ENCODE measurements at regions not wholly inside any gene's neighbourhood (a gene's known extent, or its start where the extent isn't known, plus 50 kb on each side); places are given as distances from the start of the nearest gene placed in this dataset.

- TF ChIP-seq CTCF (IDR thresholded peaks at IDR 0.05; ENCODE audit: insufficient read depth, low read length, poor library complexity, severe bottlenecking): no peak
- Histone ChIP-seq H3K36me3 (ENCODE audit: control insufficient read depth, insufficient read depth, low read length) (no peaks in the 10 kb centered on the region), H3K27me3 (ENCODE audit: control insufficient read depth, insufficient read depth, low read length) (no peaks in the 10 kb centered on the region), H3K4me3 (ENCODE audit: low read depth, low read length) (no peak overlapping the region)
- no peak for DNase-seq (ENCODE audit: low read depth)
These were observed 527.3 kb downstream of the CYLC2 start for GRCh38 chr9:103522409-103522808.

GRCh38 chr9:103530934-103531333 is 535.8 kb downstream of the CYLC2 start:
- TF ChIP-seq CTCF (IDR thresholded peaks at IDR 0.05; ENCODE audit: insufficient read depth, low read length, poor library complexity, severe bottlenecking): no peak

GRCh38 chr9:103533318-103533717 is 538.2 kb downstream of the CYLC2 start:
- no peak overlapping the region for H3K4me3 ChIP-seq (ENCODE audit: low read depth, low read length)
- no peaks in the 10 kb centered on the region for H3K36me3 ChIP-seq (ENCODE audit: control insufficient read depth, insufficient read depth, low read length)
- DNase-seq (ENCODE audit: low read depth): no peak
- no peaks in the 10 kb centered on the region for H3K27me3 ChIP-seq (ENCODE audit: control insufficient read depth, insufficient read depth, low read length)
- TF ChIP-seq CTCF (IDR thresholded peaks at IDR 0.05; ENCODE audit: insufficient read depth, low read length, poor library complexity, severe bottlenecking): no peak

More at GRCh38 chr9:103530934-103531333, 535.8 kb downstream of the CYLC2 start:
- no peak overlapping the region for H3K4me3 ChIP-seq (ENCODE audit: low read depth, low read length)
- no peak for DNase-seq (ENCODE audit: low read depth)
- H3K27me3 ChIP-seq (ENCODE audit: control insufficient read depth, insufficient read depth, low read length): no peaks in the 10 kb centered on the region
- no peaks in the 10 kb centered on the region for H3K36me3 ChIP-seq (ENCODE audit: control insufficient read depth, insufficient read depth, low read length)

GRCh38 chr9:103537426-103537825 is 542.3 kb downstream of the CYLC2 start:
- no peak for DNase-seq (ENCODE audit: low read depth)
- Histone ChIP-seq H3K4me3 (ENCODE audit: low read depth, low read length) (no peak overlapping the region), H3K27me3 (ENCODE audit: control insufficient read depth, insufficient read depth, low read length) (no peaks in the 10 kb centered on the region), H3K36me3 (ENCODE audit: control insufficient read depth, insufficient read depth, low read length) (no peaks in the 10 kb centered on the region)
- TF ChIP-seq CTCF (IDR thresholded peaks at IDR 0.05; ENCODE audit: insufficient read depth, low read length, poor library complexity, severe bottlenecking): no peak

GRCh38 chr9:103545260-103545659 is 548.8 kb upstream of the SMC2 start:
- Histone ChIP-seq H3K4me3 (ENCODE audit: low read depth, low read length) (no peak overlapping the region), H3K36me3 (ENCODE audit: control insufficient read depth, insufficient read depth, low read length) (no peaks in the 10 kb centered on the region), H3K27me3 (ENCODE audit: control insufficient read depth, insufficient read depth, low read length) (no peaks in the 10 kb centered on the region)
- no peak for TF ChIP-seq CTCF (IDR thresholded peaks at IDR 0.05; ENCODE audit: insufficient read depth, low read length, poor library complexity, severe bottlenecking)
- DNase-seq (ENCODE audit: low read depth): no peak

- no peaks in the 10 kb centered on the region for H3K27me3 ChIP-seq (ENCODE audit: control insufficient read depth, insufficient read depth, low read length)
- no peak for DNase-seq (ENCODE audit: low read depth)
- no peak overlapping the region for H3K4me3 ChIP-seq (ENCODE audit: low read depth, low read length)
- TF ChIP-seq CTCF (IDR thresholded peaks at IDR 0.05; ENCODE audit: insufficient read depth, low read length, poor library complexity, severe bottlenecking): no peak
- H3K36me3 ChIP-seq (ENCODE audit: control insufficient read depth, insufficient read depth, low read length): no peaks in the 10 kb centered on the region
These were observed 541.4 kb upstream of the SMC2 start for GRCh38 chr9:103552712-103553111.

Data from kidney epithelial cell (primary cell).